ENCODE measurements at regions not wholly inside any gene's neighbourhood (a gene's known extent, or its start where the extent isn't known, plus 50 kb on each side); places are given as distances from the start of the nearest gene placed in this dataset.
"Not testable (repeated sequence)": the region's sequence is repeated elsewhere in the genome, so short reads cannot be mapped to it uniquely, and the experiment has no call there.

DNA sequence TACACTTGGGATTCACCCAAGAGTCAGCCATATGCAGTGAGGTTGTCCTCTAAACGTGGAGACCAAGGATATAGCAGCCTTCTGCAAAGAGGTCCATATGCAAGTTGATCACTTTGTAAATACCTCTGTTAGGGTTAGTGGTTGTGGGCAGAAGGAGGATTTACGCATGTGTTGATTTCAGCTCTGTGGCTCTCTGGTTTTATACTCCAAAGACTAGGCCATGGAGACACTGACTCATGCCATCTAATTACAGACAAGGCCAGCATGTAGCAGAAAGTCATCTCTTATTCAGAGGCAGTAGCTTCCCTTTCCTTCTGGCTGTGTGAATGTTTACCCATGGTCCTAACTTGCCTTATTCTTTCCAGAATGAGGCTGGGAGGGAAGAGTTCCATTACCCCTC is 140.9 kb upstream of the GOLGA6L4 start:
- H3K27me3 ChIP-seq; intact Hi-C loops (cut with DNase I); DNase-seq (ENCODE audit: extremely low spot score); H3K9me3 ChIP-seq; H3K36me3 ChIP-seq; H3K27ac ChIP-seq (replicated peaks in 1 of 4); H3K4me3 ChIP-seq; H3K4me1 ChIP-seq: not testable (repeated sequence)
- 71% methylated on average over 2 of the region's 2 CpGs for WGBS

DNA sequence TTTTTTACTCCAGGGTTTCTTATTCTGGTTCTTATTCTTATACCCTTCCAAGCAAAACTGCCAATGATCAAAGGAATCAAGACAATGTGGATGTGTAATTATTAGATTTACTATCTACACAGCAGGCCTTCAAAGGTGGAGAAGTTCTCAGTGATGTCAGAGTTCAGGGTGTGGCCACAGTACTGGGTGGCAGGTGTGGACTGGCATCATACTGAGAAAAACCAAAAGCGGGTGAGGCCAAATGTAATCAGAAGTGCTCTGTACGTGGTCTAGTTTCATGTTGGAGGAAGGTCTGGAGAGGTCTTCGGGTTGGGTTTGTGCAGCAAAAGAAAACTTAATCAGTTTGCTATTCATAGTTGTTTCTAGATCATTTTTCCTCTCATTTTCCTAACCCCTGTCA is 138.5 kb upstream of the GOLGA6L4 start:
- H3K27me3 ChIP-seq; H3K4me1 ChIP-seq; H3K9me3 ChIP-seq; DNase-seq (ENCODE audit: extremely low spot score); H3K4me3 ChIP-seq; H3K36me3 ChIP-seq; H3K27ac ChIP-seq (replicated peaks in 1 of 4); intact Hi-C loops (cut with DNase I): not testable (repeated sequence)
- 92% methylated on average over 3 of the region's 3 CpGs for WGBS

DNA sequence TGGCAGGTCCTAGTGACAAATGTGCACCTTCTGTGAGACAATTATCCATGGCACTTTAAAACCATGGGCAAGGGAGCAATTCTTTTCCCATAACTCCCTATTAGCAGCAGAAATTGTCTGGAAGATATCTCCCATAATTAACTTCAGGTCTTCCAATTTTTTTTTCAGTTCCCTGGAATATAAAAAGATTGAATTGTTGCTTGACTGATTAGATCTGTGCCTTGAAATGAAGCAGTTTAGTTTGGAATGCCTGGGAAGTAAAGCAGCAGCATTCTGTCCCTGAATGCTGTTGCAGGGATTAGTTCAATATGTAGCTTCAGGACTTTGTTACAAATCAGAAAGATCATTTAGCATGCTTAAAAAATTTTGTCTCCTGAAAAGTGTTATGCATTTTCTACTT is 137.0 kb upstream of the GOLGA6L4 start:
- no peak overlapping the region for H3K4me3 ChIP-seq
- no peaks in the 10 kb centered on the region for H3K9me3 ChIP-seq
- no peak overlapping the region for H3K27ac ChIP-seq (replicated peaks in 1 of 4)
- no peaks in the 10 kb centered on the region for H3K27me3 ChIP-seq
- no peak for DNase-seq (ENCODE audit: extremely low spot score)
- TF ChIP-seq POLR2AphosphoS5 (IDR thresholded peaks at IDR 0.05), result no peak
- TF ChIP-seq EP300 (IDR thresholded peaks at IDR 0.05), result no peak
- TF ChIP-seq, protein P1, sequence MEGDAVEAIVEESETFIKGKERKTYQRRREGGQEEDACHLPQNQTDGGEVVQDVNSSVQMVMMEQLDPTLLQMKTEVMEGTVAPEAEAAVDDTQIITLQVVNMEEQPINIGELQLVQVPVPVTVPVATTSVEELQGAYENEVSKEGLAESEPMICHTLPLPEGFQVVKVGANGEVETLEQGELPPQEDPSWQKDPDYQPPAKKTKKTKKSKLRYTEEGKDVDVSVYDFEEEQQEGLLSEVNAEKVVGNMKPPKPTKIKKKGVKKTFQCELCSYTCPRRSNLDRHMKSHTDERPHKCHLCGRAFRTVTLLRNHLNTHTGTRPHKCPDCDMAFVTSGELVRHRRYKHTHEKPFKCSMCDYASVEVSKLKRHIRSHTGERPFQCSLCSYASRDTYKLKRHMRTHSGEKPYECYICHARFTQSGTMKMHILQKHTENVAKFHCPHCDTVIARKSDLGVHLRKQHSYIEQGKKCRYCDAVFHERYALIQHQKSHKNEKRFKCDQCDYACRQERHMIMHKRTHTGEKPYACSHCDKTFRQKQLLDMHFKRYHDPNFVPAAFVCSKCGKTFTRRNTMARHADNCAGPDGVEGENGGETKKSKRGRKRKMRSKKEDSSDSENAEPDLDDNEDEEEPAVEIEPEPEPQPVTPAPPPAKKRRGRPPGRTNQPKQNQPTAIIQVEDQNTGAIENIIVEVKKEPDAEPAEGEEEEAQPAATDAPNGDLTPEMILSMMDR (IDR thresholded peaks at IDR 0.05), result no peak
- no peak for TF ChIP-seq POLR2A (IDR thresholded peaks at IDR 0.05; ENCODE audit: low read depth)
- no peaks in the 10 kb centered on the region for H3K4me1 ChIP-seq
- intact Hi-C loops (cut with DNase I), result no loop called here
- no peaks in the 10 kb centered on the region for H3K36me3 ChIP-seq

DNA sequence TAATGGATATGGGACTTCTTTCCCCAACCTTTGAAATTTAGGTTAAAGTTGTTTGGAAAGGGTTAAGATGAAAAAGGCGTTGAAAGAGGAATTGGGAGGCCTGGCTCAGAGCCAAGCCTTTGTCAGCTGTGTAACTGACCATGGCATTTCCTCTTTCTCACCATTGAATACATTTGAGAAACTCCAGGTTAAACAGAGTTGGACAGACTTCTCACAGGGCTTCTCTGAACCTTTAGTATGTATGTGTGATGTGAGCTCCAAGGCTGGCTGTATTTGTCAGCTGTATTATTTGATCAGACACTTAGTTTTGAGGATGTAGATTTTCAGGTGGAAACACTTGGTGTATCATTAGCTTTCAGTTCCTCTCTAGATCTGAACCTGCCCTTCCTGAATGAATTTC is 136.4 kb upstream of the GOLGA6L4 start:
- WGBS, result 15% methylated on average over 1 of the region's 1 CpG
- H3K4me1 ChIP-seq, result no peaks in the 10 kb centered on the region
- H3K27ac ChIP-seq (replicated peaks in 1 of 4), result no peak overlapping the region
- TF ChIP-seq POLR2AphosphoS5 (IDR thresholded peaks at IDR 0.05) (no peak), POLR2A (IDR thresholded peaks at IDR 0.05; ENCODE audit: low read depth) (no peak), EP300 (IDR thresholded peaks at IDR 0.05) (no peak)
- TF ChIP-seq, protein P1 (IDR thresholded peaks at IDR 0.05), result no peak
- intact Hi-C loops (cut with DNase I), result no loop called here
- no peaks in the 10 kb centered on the region for H3K36me3 ChIP-seq
- no peaks in the 10 kb centered on the region for H3K9me3 ChIP-seq
- DNase-seq (ENCODE audit: extremely low spot score), result no peak
- H3K27me3 ChIP-seq, result no peaks in the 10 kb centered on the region
- H3K4me3 ChIP-seq, result no peak overlapping the region

DNA sequence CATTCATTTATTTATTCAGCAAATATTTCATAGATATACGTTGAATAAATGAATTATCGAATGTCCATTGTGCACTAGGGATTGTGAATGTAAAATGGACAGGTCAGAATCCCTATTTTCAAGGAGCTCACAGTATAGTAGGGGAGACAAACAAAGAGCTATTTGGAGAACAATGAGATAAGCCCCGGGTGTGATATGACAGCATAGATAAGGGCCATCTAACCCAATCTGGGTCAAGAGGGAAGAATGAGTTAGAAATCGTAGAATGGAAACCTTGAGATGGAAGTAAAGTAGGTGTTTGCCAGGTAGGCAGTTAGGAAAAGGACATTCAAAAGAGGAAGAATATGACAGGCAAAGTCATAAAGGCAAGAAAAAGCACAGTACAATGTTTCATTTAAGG is 132.2 kb upstream of the GOLGA6L4 start:
- no peaks in the 10 kb centered on the region for H3K4me1 ChIP-seq
- intact Hi-C loops (cut with DNase I), result no loop called here
- H3K36me3 ChIP-seq, result no peaks in the 10 kb centered on the region
- no peak for DNase-seq (ENCODE audit: extremely low spot score)
- no peaks in the 10 kb centered on the region for H3K27me3 ChIP-seq
- TF ChIP-seq, protein P1 (IDR thresholded peaks at IDR 0.05), result no peak
- TF ChIP-seq POLR2A (IDR thresholded peaks at IDR 0.05; ENCODE audit: low read depth), result no peak
- TF ChIP-seq POLR2AphosphoS5 (IDR thresholded peaks at IDR 0.05), result no peak
- TF ChIP-seq EP300 (IDR thresholded peaks at IDR 0.05), result no peak
- no peak overlapping the region for H3K27ac ChIP-seq (replicated peaks in 1 of 4)
- no peak overlapping the region for H3K4me3 ChIP-seq
- WGBS, result 87% methylated on average over 4 of the region's 4 CpGs
- H3K9me3 ChIP-seq, result no peaks in the 10 kb centered on the region

DNA sequence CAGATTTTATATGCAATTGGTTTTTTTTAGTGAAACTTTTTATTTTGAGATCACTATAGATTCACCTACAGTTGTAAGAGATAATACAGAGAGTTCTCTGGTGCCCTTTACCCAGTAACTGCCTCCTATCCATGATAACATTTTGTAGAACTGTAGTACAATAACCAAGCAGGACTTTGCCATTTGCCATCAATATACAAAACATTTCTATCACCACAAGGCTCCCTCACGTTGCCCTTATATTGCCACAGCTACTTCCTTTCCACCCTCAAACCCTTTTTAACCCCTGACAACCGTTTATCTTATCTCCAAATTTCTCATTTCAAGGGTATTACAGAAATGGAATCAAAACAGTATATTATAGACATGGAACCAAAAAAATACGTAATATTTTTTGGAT is 130.7 kb upstream of the GOLGA6L4 start:
- intact Hi-C loops (cut with DNase I), result no loop called here
- H3K9me3 ChIP-seq, result no peaks in the 10 kb centered on the region
- no peak overlapping the region for H3K27ac ChIP-seq (replicated peaks in 1 of 4)
- TF ChIP-seq, protein P1 (IDR thresholded peaks at IDR 0.05), result no peak
- TF ChIP-seq POLR2AphosphoS5 (IDR thresholded peaks at IDR 0.05), result no peak
- no peak for TF ChIP-seq POLR2A (IDR thresholded peaks at IDR 0.05; ENCODE audit: low read depth)
- no peaks in the 10 kb centered on the region for H3K36me3 ChIP-seq
- H3K27me3 ChIP-seq, result no peaks in the 10 kb centered on the region
- 70% methylated on average over 3 of the region's 3 CpGs for WGBS
- H3K4me3 ChIP-seq, result no peak overlapping the region
- DNase-seq (ENCODE audit: extremely low spot score), result no peak
- no peaks in the 10 kb centered on the region for H3K4me1 ChIP-seq
